Osteoblast (primary cell): ENCODE measurements at regions not wholly inside any gene's neighbourhood (a gene's known extent, or its start where the extent isn't known, plus 50 kb on each side); places are given as distances from the start of the nearest gene placed in this dataset.
"Not testable (repeated sequence)": the region's sequence is repeated elsewhere in the genome, so short reads cannot be mapped to it uniquely, and the experiment has no call there.

Experiments used
- DNase-seq: peaks from one replicate; pipeline ENCODE4 v3.0.0; 2011; ENCODE audit warnings: low spot score, mixed read lengths; ENCODE audit not compliant: insufficient read length; ENCODE audit errors: missing footprints
- H2AFZ ChIP-seq: 2 replicates; pipeline ENCODE4 v1.6.0; 2011; ENCODE audit warnings: mild to moderate bottlenecking, low read length
- H3K27ac ChIP-seq: 2 replicates; pipeline ENCODE4 v1.5.1; 2011; ENCODE audit warnings: mild to moderate bottlenecking, low read depth, low read length, moderate library complexity
- H3K27me3 ChIP-seq: 2 replicates; pipeline ENCODE4 v1.6.0; 2012; ENCODE audit warnings: mild to moderate bottlenecking, control low read depth, inconsistent platforms, low read length, moderate library complexity; ENCODE audit not compliant: insufficient read depth
- H3K36me3 ChIP-seq: 2 replicates; pipeline ENCODE4 v1.5.1; 2011; ENCODE audit warnings: mild to moderate bottlenecking, low read length, control low read depth, moderate library complexity; ENCODE audit not compliant: insufficient read depth
- H3K4me1 ChIP-seq: 2 replicates; pipeline ENCODE4 v1.5.1; 2011; ENCODE audit warnings: mild to moderate bottlenecking, low read length, control low read depth, moderate library complexity; ENCODE audit not compliant: insufficient read depth
- H3K4me2 ChIP-seq: 2 replicates; pipeline ENCODE4 v1.6.0; 2011; ENCODE audit warnings: mild to moderate bottlenecking, low read length; ENCODE audit not compliant: insufficient read depth
- H3K4me3 ChIP-seq: fragments of 200-600 bp; sonication (generic); 3 replicates; pipeline ENCODE4 v1.5.1; 2012; ENCODE audit warnings: mild to moderate bottlenecking, low read length, inconsistent platforms; ENCODE audit not compliant: insufficient read depth
- H3K79me2 ChIP-seq: 2 replicates; pipeline ENCODE4 v1.6.0; 2012; ENCODE audit warnings: mild to moderate bottlenecking, low read length, control low read depth, inconsistent platforms; ENCODE audit not compliant: insufficient read depth
- H3K9me3 ChIP-seq: 2 replicates; pipeline ENCODE4 v1.5.1; 2011; ENCODE audit warnings: low read depth, low read length, control low read depth
- H4K20me1 ChIP-seq: 2 replicates; pipeline ENCODE4 v1.6.0; 2012; ENCODE audit warnings: mild to moderate bottlenecking, low read length, control low read depth; ENCODE audit not compliant: insufficient read depth
- CTCF ChIP-seq: IDR thresholded peaks from 2 replicates; pipeline ENCODE4 v1.5.1; 2011; ENCODE audit warnings: mild to moderate bottlenecking, low read depth, low read length, moderate library complexity; ENCODE audit errors: extremely low read depth

- H3K4me2 ChIP-seq, result no peak overlapping the region
- H3K9me3 ChIP-seq, result peaks cover 2% of the 10 kb centered on the region
- H4K20me1 ChIP-seq, result no peaks in the 10 kb centered on the region
- TF ChIP-seq CTCF, result no peak
- no peaks in the 10 kb centered on the region for H3K27me3 ChIP-seq
- H2AFZ ChIP-seq, result no peak overlapping the region
- H3K36me3 ChIP-seq, result no peaks in the 10 kb centered on the region
- H3K27ac ChIP-seq, result no peak overlapping the region
- DNase-seq, result no peak
- no peak overlapping the region for H3K4me3 ChIP-seq
- no peaks in the 10 kb centered on the region for H3K4me1 ChIP-seq
- no peaks in the 10 kb centered on the region for H3K79me2 ChIP-seq
Measured at GRCh38 chr1:190685676-190686075, 208.0 kb upstream of the BRINP3 start.

- no peak overlapping the region for H3K27ac ChIP-seq
- H2AFZ ChIP-seq, result no peak overlapping the region
- no peak for DNase-seq
- H3K4me3 ChIP-seq, result no peak overlapping the region
- H3K4me1 ChIP-seq, result no peaks in the 10 kb centered on the region
- H3K79me2 ChIP-seq, result no peaks in the 10 kb centered on the region
- no peak for TF ChIP-seq CTCF
- no peaks in the 10 kb centered on the region for H4K20me1 ChIP-seq
- H3K36me3 ChIP-seq, result no peaks in the 10 kb centered on the region
- no peaks in the 10 kb centered on the region for H3K27me3 ChIP-seq
- no peak overlapping the region for H3K4me2 ChIP-seq
- H3K9me3 ChIP-seq, result no peaks in the 10 kb centered on the region
Measured at GRCh38 chr1:190688096-190688495, 210.4 kb upstream of the BRINP3 start.

- not testable (repeated sequence) for H3K4me3 ChIP-seq, H3K4me2 ChIP-seq, H4K20me1 ChIP-seq, H3K36me3 ChIP-seq, H3K9me3 ChIP-seq, H3K4me1 ChIP-seq, H3K79me2 ChIP-seq, DNase-seq, H3K27ac ChIP-seq, H2AFZ ChIP-seq, H3K27me3 ChIP-seq
Measured at GRCh38 chr1:190698488-190698887, 220.8 kb upstream of the BRINP3 start.

DNA sequence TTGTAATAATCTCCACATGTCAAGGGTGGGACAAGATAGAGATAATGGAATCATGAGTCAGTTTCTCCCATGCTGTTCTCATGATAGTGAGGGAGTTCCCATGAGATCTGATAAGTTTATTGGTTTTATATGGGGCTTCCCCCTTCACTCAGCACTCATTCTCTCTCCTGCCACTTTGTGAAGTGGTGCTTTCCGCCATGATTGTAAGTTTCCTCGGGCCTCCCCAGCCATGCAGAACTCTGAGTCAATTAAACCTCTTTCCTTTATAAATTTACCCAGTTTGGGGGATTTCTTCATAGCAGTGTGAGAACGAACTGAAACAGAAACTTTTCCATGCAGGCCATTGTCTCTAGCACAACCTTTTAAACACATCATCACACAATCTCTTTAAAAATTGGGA, 221.5 kb upstream of the BRINP3 start:
- no peaks in the 10 kb centered on the region for H3K9me3 ChIP-seq
- TF ChIP-seq CTCF, result no peak

More for the DNA sequence above, 221.5 kb upstream of the BRINP3 start:
- no peaks in the 10 kb centered on the region for H3K36me3 ChIP-seq
- H3K4me2 ChIP-seq, result no peak overlapping the region
- H4K20me1 ChIP-seq, result no peaks in the 10 kb centered on the region
- no peaks in the 10 kb centered on the region for H3K79me2 ChIP-seq
- H3K4me3 ChIP-seq, result no peak overlapping the region
- DNase-seq, result no peak
- no peak overlapping the region for H3K27ac ChIP-seq
- no peaks in the 10 kb centered on the region for H3K27me3 ChIP-seq
- no peak overlapping the region for H2AFZ ChIP-seq
- no peaks in the 10 kb centered on the region for H3K4me1 ChIP-seq
